Islet of Langerhans (tissue), 1 donor: ENCODE measurements at regions not wholly inside any gene's neighbourhood (a gene's known extent, or its start where the extent isn't known, plus 50 kb on each side); places are given as distances from the start of the nearest gene placed in this dataset.

Experiments used
- FAIRE-seq: peaks from one replicate; lab custom pipeline; 2011; peaks lifted over from hg19 to GRCh38; lab: Jason Lieb, UNC

DNA sequence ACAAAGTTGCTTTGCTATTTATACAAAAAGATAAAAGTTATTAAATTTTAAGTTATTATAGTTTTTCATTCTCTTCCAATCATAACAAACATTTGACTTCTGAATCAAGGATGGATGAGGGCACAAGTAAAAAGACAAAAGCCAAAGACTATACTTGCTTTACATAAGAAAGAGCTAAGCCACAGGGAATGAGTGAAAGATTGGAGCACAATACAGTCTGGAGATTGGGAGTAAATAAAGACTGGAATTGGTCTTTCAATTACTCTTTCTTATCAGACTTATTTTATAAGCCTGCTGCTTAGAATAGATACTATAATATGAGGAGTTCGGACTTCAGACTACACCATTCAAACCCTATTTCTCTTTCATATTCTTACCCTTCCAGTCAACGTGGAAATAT is 1874.1 kb upstream of the PRR20A start:
- FAIRE-seq, result no peak

DNA sequence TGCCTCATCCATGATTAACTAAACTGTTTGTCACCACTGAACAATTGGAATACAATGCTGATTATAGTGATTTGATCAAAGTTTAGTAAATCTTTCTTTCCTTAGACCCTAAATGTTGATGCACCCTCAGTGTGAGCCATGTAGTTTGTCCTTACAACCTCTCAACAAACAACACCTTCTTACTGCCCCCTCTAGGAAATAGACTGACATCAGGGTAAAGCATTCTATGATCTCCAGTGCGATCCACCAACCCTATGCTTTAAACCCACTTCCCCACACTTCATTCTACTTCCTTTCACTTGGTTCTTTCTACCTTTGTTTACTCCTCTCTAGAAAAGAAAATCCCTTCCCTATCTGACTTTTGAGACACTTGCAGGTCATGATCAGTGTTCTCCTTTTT is 1842.5 kb upstream of the PRR20A start:
- no peak for FAIRE-seq

DNA sequence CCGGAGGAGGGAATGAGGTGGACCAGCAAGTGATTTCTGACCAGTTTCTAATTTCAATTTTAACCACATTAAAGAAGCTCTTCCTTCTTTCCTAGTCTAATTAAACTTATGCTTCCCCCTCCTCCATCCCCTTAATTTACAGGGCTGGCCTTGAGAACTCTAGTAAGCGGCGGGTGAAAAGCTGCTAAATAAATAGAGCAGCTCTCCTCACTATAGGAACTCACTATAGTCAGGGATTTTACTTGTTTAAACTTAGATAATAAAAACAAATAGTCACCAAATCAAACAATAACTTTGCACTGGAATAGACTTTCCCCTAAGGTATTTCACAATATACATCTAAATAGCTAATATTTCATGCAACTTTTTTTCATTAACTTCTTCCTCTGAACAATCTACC is 1838.2 kb upstream of the PRR20A start:
- no peak for FAIRE-seq

DNA sequence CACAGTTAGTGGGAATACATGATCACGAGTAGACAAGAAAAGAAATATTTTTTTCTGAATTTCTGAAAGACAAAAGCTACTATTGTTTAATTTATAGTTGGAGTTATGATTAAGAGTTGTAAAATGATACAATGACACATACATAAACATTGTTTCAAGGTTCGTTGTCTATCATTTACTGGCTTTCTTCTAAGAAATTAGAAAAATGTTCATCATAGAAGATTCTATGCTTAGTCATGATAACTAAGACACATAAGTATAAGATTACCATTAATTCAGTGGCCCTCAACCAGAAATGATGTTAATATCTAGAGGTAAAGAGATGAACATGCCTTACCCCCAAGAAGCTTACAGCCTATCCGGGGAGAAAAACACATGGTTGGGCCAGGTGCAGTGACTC is 1832.8 kb upstream of the PRR20A start:
- FAIRE-seq, result no peak

DNA sequence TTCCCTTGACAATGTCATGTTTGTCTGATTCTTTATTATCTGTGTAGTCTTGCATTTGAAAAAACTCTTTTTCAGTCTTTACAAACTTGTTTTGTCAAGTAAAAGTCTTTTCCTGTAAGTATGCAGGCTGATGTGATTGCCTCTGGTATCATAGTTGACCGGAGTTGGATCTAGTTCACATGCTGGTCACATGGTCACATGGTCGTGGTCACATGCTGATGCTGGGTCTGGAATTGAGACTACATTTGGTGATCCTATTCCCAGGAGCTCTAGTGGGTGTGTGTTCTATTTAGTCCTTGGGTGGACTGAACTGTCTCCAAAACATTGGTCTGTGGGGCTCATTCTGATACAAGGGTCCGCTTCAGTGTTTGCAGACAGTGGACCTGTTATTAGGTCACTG is 1798.8 kb upstream of the PRR20A start:
- FAIRE-seq, result no peak

DNA sequence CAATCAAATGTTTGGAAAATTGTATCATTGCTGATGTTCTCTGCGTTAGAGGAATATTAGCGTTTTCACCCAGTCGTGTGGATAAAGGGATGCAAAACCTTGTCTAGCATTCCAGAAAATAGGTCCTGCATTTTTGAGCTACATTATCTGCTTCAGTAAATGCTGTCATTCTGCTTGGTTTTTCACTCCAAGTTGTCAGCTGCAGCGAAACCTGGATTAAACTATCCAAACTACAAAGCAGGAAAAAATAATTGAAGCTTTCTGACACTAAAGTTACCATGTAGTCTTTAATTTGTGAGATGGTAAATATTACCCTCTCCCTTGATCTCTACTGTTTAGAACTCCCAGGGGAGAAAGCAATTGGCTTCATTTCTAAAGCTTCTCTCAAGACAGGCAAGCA is 1795.5 kb upstream of the PRR20A start:
- no peak for FAIRE-seq

DNA sequence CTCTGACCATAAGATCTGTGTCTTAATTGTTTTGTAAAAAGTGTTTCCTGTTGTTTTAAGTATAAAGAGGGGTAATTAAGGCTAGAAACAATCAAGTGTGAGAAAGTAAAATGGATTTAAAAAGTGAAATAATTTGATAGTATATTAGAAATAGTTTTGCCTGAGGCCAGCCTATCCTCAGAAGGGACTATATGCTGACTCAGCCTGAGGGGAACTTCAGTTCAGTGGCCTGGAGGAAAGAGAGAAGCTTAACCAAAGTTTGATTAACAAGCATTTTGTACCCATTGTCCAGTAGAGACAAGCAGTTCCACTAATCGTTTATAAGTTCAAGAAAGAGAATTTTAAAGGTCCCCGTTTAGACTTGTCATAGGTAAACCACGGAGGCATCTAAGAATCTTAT is 1793.2 kb upstream of the PRR20A start:
- FAIRE-seq, result no peak

DNA sequence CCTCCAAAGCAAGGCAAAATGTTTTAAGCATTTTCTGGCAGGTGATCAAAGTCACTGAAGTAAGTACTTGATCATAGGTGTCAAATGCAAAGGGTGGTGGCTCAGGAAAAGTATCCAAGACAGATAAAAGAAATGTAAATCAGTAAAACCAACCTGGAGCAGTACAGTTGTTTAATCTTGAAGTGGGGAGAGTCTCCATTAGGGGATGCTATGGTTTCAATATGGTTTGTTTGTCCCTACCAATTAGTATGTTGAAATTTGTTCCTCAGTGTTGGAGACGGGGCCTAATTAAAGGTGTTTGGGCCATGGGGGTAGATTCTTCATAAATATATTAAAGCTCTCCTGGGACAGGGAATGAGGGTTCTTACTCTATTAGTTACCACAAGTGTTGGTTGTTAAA is 1781.7 kb upstream of the PRR20A start:
- no peak for FAIRE-seq

DNA sequence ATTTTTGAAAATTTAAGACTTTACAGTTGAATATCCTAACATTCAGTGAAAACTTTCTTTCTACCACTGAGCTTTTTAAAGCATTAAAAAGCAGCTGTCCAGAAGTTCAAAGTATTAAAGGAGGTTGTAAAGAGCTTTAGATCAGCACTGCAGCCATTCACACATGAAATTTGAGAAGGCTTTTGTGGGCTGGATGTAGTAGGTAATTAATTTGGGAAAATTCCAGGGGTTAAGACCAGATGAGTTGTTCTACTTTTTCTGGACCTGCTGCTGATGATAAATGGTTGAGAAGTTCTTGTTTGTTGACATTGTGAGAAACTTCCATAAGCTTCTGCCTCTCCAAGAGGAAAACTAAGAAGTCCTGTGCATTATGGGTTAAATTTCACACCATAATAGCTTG is 1779.6 kb upstream of the PRR20A start:
- FAIRE-seq, result no peak

DNA sequence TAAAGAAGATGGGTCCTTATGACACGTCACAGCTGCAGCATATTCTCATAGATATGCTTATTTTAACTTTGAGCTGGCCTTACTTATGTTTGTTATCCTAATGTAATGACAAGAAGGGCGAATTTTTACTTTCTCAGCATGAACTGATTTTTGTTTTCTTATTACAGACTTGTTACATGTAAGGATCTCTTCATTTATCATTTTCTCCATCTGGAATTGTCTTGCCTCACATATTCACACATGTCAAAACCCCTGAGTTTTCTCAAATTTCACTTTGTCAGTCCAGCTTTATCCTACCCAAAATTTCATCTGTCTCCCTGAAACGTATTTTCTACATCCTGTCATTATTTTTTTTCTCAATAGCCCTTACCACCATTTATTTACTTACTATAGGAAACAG is 1774.0 kb upstream of the PRR20A start:
- FAIRE-seq, result no peak

DNA sequence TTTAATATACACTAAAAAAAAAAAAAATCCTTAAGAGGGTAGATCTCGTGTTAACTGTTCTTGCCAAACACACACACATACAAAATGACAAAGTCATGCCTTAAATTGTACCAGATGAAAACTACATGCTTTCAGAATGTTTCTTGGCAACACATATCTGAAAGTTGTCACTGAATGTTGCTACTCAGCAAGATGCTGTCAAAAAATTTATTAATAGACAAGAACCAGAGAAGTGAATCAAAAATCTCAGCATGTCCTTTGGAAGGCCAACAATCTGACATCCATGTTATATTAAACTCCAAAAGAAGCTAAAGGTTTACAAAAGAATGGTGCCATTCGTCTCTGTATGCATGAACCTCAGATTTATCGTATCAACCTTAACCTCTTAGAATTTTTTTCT is 1746.2 kb upstream of the PRR20A start:
- FAIRE-seq, result no peak

DNA sequence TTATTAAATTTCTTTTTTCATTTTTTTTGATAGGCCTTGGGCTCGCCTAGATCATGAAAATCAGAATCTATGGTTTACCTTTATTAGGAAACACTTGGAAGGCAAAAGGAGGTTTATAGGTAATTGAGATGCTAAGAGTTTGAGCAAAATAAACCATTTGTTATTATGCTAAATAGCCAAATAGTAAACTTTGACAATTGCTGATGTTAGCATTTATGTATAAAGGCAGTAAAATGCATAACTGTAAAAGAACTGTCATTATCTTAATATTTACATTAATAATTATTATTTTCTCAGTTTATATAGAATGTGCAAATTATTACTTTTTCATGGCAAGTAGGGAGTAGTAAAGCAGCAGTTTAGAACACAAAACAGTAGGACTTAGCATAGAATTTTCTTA is 1737.8 kb upstream of the PRR20A start:
- FAIRE-seq, result no peak

DNA sequence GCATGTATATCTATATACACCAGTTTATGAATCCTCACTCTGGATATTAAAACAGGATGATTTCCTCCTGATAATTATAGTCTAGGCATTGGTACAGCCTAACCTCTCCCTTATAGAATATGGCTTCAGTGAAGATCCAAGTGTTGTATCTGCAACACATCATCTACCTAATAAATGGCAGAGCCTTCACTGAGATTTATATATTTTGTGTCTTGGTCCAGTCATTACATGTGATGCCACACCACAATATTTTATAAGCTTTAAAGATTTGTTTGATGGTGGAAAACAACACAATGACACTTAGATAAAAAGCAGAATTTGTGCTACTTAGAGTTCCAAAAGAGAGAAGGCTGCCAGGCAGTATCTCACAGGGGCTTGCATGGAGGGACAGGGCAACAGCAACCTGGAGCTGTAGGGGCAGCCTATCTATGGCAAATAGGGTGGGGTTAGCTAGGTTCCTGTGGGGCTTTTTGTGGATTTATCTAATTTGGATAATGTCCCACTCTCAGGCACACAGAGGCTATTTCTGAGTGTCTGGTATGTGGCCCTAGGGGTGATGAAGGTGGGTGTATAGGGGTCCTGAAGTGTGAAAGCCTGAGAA is 1736.7 kb upstream of the PRR20A start:
- FAIRE-seq, result no peak

DNA sequence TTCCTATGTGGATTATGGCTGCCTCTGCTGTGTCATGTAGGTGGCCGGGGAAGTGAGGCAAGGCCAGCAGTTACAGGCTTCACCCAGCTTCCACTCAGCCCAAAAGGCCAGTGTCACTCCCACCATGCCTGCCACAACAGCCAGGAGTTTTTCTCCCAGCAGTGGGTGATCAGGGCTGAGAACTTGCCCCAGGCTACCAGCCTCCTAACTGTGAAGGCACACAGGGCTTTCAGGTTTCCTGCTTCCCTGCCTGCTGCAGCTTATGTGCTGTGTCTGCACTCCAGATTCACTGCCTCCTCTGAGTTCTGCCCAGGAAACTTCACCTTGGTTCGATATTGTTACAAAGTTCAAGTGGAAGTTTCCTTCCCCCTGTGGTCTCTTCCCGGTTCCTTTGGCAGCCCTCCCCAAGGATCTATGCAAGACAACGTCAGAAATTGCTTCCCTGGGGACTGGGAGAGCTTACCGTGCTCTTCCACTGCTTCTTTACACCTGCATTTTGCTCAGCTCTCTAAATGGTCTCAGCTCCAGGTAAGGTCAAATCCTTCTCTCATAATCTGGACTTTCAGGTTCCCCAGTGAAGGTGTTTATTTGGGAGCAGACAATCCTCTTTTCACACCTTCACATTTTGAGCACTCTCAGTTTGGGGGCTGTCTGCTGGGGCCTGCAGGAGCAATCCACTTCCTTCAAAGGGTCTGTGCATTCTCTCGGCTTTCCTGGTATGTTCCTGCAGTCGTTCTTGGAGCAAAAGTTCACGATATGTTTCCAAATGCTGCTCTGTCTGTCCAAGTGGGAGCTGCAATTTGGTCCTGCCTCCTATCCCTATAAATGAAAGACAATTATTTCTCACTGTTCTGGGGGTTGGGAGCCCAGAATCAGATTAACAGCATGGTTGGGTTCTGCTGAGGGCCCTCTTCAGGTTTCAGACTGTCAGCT is 1730.1 kb upstream of the PRR20A start:
- FAIRE-seq, result no peak

DNA sequence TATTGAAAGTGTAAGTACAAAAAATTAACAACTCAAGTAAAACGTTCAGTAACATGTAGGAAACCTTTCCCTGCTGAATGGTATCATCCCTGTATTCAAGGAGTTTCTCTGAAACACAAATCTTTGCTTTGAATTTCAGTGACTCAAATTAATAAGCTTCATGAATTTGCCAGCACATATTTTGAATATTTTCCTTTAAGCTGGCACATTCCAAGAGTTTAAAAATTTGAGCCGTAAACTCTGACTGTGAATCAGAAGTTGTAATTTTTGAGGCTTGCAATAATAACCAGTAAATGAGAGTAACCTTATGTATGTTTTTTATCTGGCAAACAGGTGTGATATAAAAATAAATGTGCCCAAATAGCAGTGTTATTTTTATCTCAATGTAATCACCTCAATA is 1722.6 kb upstream of the PRR20A start:
- FAIRE-seq, result no peak

DNA sequence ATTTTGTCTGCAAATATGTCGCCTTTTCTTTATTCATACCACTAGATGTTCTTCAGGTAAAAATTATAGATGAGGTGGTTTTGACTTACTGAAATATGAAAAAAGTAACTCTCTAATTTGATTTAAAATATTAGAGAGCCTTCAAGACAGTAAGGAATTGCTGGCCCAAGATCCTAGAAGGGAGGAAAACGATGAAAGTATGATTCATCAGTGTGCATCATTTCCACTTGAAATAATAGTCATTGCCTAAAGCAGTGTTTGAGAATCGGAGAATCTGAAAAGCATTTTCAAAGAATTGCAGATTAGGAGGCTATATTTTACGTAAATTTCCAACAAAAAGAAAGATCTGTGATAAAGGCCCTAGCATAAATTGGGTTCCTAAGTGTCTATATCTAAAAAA is 1707.9 kb upstream of the PRR20A start:
- FAIRE-seq, result no peak

DNA sequence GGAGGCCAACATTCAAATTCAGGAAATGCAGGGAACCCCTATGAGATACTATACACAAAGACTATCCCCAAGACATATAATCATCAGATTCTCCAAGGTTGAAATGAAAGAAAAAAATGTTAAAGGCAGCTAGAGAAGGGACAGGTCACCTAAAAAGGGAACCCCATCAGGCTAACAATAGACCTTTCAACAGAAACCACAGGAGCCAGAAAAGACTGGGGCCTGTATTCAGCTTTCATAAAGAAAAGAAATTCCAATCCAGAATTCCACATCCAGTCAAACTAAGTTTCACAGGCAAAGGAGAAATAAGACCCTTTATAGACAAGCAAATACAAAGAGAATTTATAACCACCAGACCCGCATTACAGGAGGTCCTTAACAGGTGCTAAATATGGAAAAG is 1703.6 kb upstream of the PRR20A start:
- FAIRE-seq, result no peak

DNA sequence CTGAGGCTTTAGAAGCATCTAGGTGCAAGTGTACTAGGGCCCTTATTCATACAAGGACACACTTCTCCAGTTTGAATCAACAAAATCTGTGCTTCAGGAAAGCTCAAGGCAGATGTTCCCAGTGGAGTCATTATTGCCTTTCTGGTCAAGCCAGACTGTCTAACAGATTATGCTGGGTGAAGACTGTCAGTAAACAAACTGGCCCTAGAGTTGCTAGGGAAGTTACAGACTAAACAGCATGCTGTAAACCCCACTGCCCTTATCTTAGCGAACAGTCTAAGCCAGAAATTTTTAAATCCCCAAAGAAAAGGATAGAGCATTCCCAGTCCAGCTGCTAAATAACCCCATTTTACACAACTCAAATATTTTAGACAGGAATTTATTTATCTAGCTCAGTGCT is 1701.3 kb upstream of the PRR20A start:
- no peak for FAIRE-seq

DNA sequence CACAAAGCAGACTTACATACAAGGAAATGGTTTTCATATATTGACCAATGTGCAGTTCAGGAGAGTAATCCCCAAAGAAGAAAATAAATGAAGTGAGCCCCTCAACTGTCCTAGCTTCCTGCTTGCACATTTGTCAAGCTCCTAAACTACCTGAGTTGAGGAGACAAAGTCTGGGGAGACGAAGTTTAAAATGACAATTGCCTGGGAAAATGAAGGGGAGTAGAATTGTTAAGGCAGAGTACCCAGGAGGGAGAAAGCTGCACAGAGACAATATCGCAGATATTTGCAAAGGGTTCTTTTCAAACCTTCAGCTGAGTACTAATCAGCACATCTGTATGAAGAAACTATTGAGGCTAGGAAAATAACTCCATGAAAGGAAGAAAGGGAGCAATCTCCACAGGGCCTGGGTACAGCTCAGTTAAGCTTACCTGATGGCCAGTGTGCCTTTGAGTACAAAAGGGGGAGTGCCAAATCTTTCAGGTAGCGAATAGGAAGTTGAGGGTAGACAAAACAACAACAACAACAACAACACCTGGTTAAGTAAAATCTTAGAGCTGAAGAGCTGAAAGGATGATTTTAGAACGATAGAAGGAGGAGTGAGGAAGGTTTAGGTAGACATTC is 1700.1 kb upstream of the PRR20A start:
- no peak for FAIRE-seq

DNA sequence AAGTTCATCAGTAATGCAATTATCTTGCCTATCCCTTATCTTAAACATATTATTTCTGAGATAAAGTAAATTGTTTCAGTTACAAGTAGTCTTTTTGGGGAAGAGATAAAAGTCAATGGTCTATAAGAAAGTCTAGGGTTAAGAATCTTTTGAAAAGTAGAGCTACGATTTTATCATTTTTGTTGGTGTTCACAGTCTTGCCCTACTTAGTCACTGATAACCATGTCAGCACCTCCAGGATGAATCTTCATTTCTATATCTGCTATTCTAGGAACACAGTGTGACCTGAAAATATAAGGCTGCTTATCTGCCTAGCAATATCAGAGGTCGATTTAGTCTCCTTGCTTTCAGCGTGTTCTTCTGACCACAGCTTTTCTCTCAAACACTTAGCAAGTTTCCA is 1676.5 kb upstream of the PRR20A start:
- no peak for FAIRE-seq

DNA sequence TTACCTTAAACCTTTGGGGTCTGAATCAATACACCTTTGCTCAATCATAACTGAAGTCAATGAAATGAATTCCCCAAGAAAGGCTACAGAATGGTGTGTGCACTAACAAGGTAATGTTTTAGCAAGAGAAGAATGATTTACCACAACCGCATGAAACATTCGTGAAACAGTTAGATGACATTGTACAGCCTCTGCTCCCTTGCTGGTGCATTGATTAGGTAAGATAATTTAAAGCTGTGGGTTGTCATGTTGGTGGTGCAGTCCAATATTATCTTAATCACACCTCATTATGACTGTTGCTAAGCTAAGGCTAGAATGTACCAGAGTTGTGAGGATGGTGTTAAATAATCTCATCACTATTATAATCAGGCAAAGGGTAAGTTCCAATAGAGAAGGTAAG is 1673.2 kb upstream of the PRR20A start:
- FAIRE-seq, result no peak

DNA sequence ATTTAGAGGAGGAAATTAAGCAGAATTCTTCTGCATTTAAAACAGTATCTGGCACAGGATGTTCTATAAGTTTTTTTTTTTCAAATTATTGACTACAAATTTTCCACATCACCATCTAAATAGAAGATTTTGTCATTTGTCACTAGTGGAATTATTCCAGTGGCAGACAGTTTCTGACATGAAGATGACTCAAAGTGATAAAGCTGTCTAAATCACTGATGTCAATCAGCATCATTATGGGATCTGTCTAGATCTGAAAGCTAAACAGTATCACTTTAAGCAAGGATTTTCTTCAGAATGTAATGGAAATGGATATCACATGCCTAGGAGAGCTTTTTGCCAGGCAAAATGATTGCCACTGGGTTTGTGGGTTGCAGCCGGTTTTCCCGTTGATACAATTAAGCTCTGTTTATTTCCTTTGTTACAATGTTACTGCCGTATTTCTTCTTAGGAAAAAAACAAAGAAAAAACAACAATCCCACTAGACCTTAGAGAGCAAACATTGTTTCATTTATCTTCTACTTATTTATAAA is 1657.0 kb upstream of the PRR20A start:
- FAIRE-seq, result no peak

DNA sequence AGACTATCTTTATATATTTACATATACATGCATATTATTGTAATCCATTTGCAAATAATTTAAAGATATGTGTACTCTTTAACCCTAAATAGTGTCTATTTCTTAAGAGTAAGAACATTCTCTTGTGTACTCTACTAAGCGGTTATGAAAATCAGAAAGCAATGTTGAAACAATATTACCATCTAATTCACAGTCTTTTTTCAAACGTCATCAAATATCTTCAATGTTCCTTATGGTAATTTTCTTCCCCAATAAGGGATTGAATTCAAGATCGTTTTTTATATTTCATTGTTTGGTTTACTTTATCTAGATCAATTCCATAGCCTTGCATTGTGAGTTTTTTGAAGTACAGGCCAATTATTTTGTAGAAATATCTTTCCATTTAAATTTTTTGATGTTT is 1647.4 kb upstream of the PRR20A start:
- no peak for FAIRE-seq
